HUES64 (cell line): ENCODE measurements at regions not wholly inside any gene's neighbourhood (a gene's known extent, or its start where the extent isn't known, plus 50 kb on each side); places are given as distances from the start of the nearest gene placed in this dataset.
A peak's percentile ranks its signal among the peaks of the same experiment; 100 is the strongest.

Source experiments
- H3K27ac ChIP-seq: 2 replicates; pipeline ENCODE4 v1.7.0; 2013; ENCODE audit warnings: low read depth, low read length, inconsistent platforms
- H3K27me3 ChIP-seq: 2 replicates; pipeline ENCODE4 v1.6.1; 2013; ENCODE audit warnings: mild to moderate bottlenecking, low read length; ENCODE audit not compliant: insufficient read depth
- H3K36me3 ChIP-seq: 2 replicates; pipeline ENCODE4 v1.6.1; 2013; ENCODE audit warnings: mild to moderate bottlenecking, low read length; ENCODE audit not compliant: insufficient read depth
- H3K4me1 ChIP-seq: 2 replicates; pipeline ENCODE4 v1.6.1; 2013; ENCODE audit warnings: mild to moderate bottlenecking, low read length, moderate library complexity; ENCODE audit not compliant: insufficient read depth
- H3K4me3 ChIP-seq: 2 replicates; pipeline ENCODE4 v1.5.1; 2013; ENCODE audit warnings: mild to moderate bottlenecking, low read length, moderate library complexity
- H3K9ac ChIP-seq: 2 replicates; pipeline ENCODE4 v1.6.1; 2013; ENCODE audit warnings: mild to moderate bottlenecking, low read depth, low read length
- H3K9me3 ChIP-seq: 2 replicates; pipeline ENCODE4 v1.6.1; 2013; ENCODE audit warnings: low read depth, low read length; ENCODE audit not compliant: insufficient read depth
- WGBS: fragments of 150-250, 120-280 bp; methylation state at CpG from one replicate; pipeline ENCODE4 v1.1.7; 2013; ENCODE audit warnings: missing lambda C conversion rate; 5-methylcytosine and 5-hydroxymethylcytosine counted together

DNA sequence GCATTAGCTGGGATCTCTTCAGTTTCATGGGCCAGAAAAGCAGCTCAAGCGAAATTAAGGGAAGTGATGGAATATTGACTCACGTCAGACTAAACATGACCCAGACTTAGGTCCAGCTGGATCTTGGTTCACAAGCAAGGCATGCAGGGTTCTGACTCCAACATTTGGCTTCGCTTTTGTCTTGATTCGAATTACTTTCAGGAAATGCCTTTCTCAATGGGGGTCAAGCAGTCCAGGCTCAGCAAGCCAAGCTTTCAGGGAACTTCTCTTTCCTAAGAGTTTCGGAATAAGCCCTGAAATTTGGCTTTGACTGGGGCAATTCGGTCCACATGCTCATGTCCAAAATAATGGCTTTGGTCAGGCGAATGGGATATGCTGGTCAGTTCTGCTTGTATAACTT lies 678.7 kb upstream of the TMEM132C start:
- H3K27ac ChIP-seq, result no peak overlapping the region
- no peak overlapping the region for H3K9ac ChIP-seq
- H3K36me3 ChIP-seq, result no peaks in the 10 kb centered on the region
- no peak overlapping the region for H3K4me3 ChIP-seq
- H3K27me3 ChIP-seq, result no peaks in the 10 kb centered on the region
- WGBS, result 74% methylated on average over 7 of the region's 7 CpGs
- peaks cover 36% of the 10 kb centered on the region for H3K4me1 ChIP-seq
- peaks cover 4% of the 10 kb centered on the region; the same call in 1 of the 2 replicates for H3K9me3 ChIP-seq

GRCh38 chr12:127589541-127589940 lies 677.4 kb upstream of the TMEM132C start:
- no peaks in the 10 kb centered on the region for H3K36me3 ChIP-seq
- no peak overlapping the region for H3K4me3 ChIP-seq
- peaks cover 4% of the 10 kb centered on the region; the same call in 1 of the 2 replicates for H3K9me3 ChIP-seq
- no peak overlapping the region for H3K9ac ChIP-seq
- no peak overlapping the region for H3K27ac ChIP-seq
- peaks cover 45% of the 10 kb centered on the region for H3K4me1 ChIP-seq
- 100% methylated on average over 1 of the region's 1 CpG for WGBS
- no peaks in the 10 kb centered on the region for H3K27me3 ChIP-seq

- Histone ChIP-seq H3K4me1 (peaks cover 57% of the 10 kb centered on the region), H3K4me3 (no peak overlapping the region), H3K36me3 (no peaks in the 10 kb centered on the region), H3K27me3 (no peaks in the 10 kb centered on the region), H3K9me3 (peaks cover 4% of the 10 kb centered on the region; the same call in 1 of the 2 replicates), H3K9ac (no peak overlapping the region), H3K27ac (no peak overlapping the region)
- WGBS, result 86% methylated on average over 4 of the region's 4 CpGs
Observed at GRCh38 chr12:127590868-127591267, 676.1 kb upstream of the TMEM132C start.

GRCh38 chr12:127592245-127592644 lies 674.7 kb upstream of the TMEM132C start:
- H3K4me1 ChIP-seq, result peaks cover 57% of the 10 kb centered on the region
- no peak overlapping the region for H3K27ac ChIP-seq
- WGBS, result 77% methylated on average over 5 of the region's 5 CpGs
- H3K4me3 ChIP-seq, result no peak overlapping the region
- H3K27me3 ChIP-seq, result no peaks in the 10 kb centered on the region
- H3K9ac ChIP-seq, result no peak overlapping the region
- no peaks in the 10 kb centered on the region for H3K36me3 ChIP-seq
- no peaks in the 10 kb centered on the region for H3K9me3 ChIP-seq

DNA sequence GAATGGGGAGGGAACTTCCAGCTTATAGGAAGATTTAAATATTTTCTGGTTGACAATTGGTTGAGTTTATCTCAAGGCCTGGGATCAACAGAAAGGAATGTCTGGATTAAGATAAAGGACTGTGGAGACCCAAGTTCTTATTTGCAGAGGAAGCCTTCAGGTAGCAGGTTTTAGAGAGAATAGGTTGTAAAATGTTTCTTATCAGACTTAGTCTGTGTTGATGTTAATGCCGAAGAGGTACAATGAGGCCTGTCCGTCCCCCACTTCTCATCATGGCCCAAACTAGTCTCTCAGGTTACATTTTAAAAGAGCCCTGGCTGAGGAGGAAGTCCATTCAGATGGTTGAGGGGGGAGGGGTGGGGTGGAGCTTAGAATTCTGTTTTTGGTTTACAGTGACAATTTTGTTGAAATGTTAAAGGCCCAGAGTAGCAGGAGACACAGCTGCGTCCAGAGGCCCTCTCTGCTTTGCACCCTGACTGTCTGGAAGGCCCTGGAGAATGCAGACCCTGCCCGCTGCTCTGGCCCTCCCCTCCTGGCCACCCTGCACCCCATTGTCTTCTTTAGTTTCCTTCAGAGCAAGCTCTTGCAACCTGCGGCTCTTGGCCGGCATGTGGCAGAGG lies 672.5 kb upstream of the TMEM132C start:
- Histone ChIP-seq H3K9me3 (no peaks in the 10 kb centered on the region), H3K9ac (peak overlapping the region; percentile 66; the same call in 1 of the 2 replicates), H3K27me3 (no peaks in the 10 kb centered on the region), H3K4me1 (peaks cover 41% of the 10 kb centered on the region), H3K36me3 (no peaks in the 10 kb centered on the region), H3K4me3 (no peak overlapping the region), H3K27ac (peak overlapping the region; percentile 67)
- 10% methylated on average over 6 of the region's 6 CpGs for WGBS

DNA sequence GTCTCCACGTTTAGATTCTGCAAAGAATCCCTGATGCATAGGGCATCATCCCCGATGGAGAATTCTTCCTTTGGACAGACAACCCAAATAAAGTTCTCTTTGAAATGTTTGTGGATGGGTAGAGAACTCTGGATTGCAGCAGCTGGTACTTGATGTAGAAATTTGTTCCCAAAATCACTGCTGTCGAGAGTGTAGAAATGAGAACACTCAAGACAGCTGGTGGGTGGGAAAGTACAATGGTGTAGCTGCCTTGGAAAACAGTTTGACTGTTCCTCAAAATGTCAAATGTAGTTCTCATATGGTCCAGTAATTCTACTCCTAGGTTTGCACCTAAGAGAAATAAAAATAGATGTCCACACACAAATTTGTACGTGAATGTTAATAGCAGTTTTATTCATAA lies 671.5 kb upstream of the TMEM132C start:
- no peak overlapping the region for H3K4me3 ChIP-seq
- H3K4me1 ChIP-seq, result peaks cover 48% of the 10 kb centered on the region
- no peaks in the 10 kb centered on the region for H3K27me3 ChIP-seq
- WGBS, result 93% methylated on average over 3 of the region's 4 CpGs
- H3K36me3 ChIP-seq, result no peaks in the 10 kb centered on the region
- H3K27ac ChIP-seq, result peak overlapping the region; percentile 67
- H3K9me3 ChIP-seq, result no peaks in the 10 kb centered on the region
- H3K9ac ChIP-seq, result 0 out of 2 replicates have a peak overlapping the region, but pooled peaks have one; percentile 66

GRCh38 chr12:127596891-127597290 lies 670.1 kb upstream of the TMEM132C start:
- Histone ChIP-seq H3K36me3 (no peaks in the 10 kb centered on the region), H3K27ac (no peak overlapping the region), H3K9me3 (no peaks in the 10 kb centered on the region), H3K4me3 (no peak overlapping the region), H3K27me3 (no peaks in the 10 kb centered on the region), H3K9ac (no peak overlapping the region), H3K4me1 (peaks cover 47% of the 10 kb centered on the region)
- 97% methylated on average over 4 of the region's 4 CpGs for WGBS

DNA sequence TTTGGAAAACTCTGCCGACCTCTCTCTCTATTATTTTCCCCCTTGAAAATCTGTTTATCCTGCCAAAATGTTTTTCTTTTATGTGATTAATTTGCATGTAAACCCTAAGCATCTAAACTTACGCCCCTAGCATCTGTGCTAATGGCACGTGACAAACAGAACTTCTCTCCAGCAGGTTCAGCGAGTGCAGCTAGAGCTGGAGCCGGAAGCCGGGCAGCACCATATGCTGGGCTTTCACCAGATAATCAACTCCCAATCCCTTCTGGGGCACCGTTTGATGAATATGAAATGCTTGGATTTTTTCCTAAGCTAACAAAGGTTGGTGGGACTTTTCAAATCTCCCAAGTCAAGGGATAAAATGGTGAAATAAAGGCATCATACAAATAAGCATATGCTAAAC lies 667.5 kb upstream of the TMEM132C start:
- WGBS, result 89% methylated on average over 5 of the region's 7 CpGs
- no peaks in the 10 kb centered on the region for H3K9me3 ChIP-seq
- no peaks in the 10 kb centered on the region for H3K36me3 ChIP-seq
- no peaks in the 10 kb centered on the region for H3K27me3 ChIP-seq
- H3K27ac ChIP-seq, result no peak overlapping the region
- H3K4me1 ChIP-seq, result peaks cover 30% of the 10 kb centered on the region
- no peak overlapping the region for H3K9ac ChIP-seq
- H3K4me3 ChIP-seq, result no peak overlapping the region

- H3K9ac ChIP-seq, result no peak overlapping the region
- no peaks in the 10 kb centered on the region for H3K9me3 ChIP-seq
- WGBS, result 66% methylated on average over 3 of the region's 3 CpGs
- H3K27me3 ChIP-seq, result no peaks in the 10 kb centered on the region
- peaks cover 22% of the 10 kb centered on the region for H3K4me1 ChIP-seq
- no peak overlapping the region for H3K27ac ChIP-seq
- H3K4me3 ChIP-seq, result no peak overlapping the region
- H3K36me3 ChIP-seq, result no peaks in the 10 kb centered on the region
Observed at GRCh38 chr12:127600211-127600610, 666.8 kb upstream of the TMEM132C start.

DNA sequence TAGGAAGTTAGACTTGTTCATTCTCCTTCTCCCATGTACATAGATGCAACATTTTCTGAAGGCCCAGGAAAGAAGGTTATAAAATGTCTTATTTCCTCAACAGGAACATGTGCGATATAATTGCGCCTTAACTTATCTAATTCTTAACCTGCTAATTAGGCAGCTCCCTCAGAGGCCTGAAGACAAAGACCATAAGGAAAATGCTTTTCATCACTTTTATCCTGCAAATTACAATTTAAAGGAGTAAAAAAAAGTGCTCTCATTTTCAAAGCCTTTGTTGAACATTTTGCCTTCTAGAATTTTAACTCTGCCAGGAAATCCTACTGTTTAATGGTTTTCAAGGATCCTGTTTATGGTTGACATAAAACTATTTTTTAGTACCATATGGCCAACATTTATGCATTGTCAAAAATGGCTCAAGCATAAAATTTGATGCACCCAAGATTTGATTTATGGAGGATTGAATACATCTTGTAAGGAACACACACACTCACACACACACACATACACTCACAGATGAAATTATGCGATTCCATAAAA lies 660.4 kb upstream of the TMEM132C start:
- 92% methylated on average over 2 of the region's 3 CpGs for WGBS
- H3K9ac ChIP-seq, result no peak overlapping the region
- H3K27me3 ChIP-seq, result no peaks in the 10 kb centered on the region

GRCh38 chr12:127607146-127607725 lies 659.7 kb upstream of the TMEM132C start:
- no peaks in the 10 kb centered on the region for H3K27me3 ChIP-seq
- H3K27ac ChIP-seq, result no peak overlapping the region
- WGBS, result 58% methylated on average over 7 of the region's 7 CpGs
- H3K4me3 ChIP-seq, result no peak overlapping the region
- no peaks in the 10 kb centered on the region for H3K9me3 ChIP-seq
- peaks cover 17% of the 10 kb centered on the region for H3K4me1 ChIP-seq
- H3K9ac ChIP-seq, result no peak overlapping the region
- no peaks in the 10 kb centered on the region for H3K36me3 ChIP-seq

More for the DNA sequence above, 660.4 kb upstream of the TMEM132C start:
- peaks cover 17% of the 10 kb centered on the region for H3K4me1 ChIP-seq
- H3K4me3 ChIP-seq, result no peak overlapping the region
- H3K27ac ChIP-seq, result no peak overlapping the region
- no peaks in the 10 kb centered on the region for H3K9me3 ChIP-seq
- no peaks in the 10 kb centered on the region for H3K36me3 ChIP-seq
